Vagina (tissue), 2 donors: ENCODE measurements at regions not wholly inside any gene's neighbourhood (a gene's known extent, or its start where the extent isn't known, plus 50 kb on each side); places are given as distances from the start of the nearest gene placed in this dataset.

Experiments used
- DNase-seq, 2 donors: peaks; one replicate each; pipeline ENCODE4 v3.0.0-alpha.2; 2017; ENCODE audit errors: extremely low spot score in 2 of 2
- H3K27ac ChIP-seq: fragments of 200-600 bp; sonication (generic); one replicate; pipeline ENCODE4 v1.5.1; 2019
- H3K27me3 ChIP-seq: fragments of 200-600 bp; sonication (generic); one replicate; pipeline ENCODE4 v1.5.1; 2019
- H3K36me3 ChIP-seq, 2 donors: fragments of 200-600 bp; sonication (generic); one replicate each; pipeline ENCODE4 v1.5.1; 2017 to 2019
- H3K4me1 ChIP-seq: fragments of 200-600 bp; sonication (generic); one replicate; pipeline ENCODE4 v1.5.1; 2019
- H3K4me3 ChIP-seq, 2 donors: fragments of 200-600 bp; sonication (generic); 1 replicate in 1 of 2; 2 replicates in 1 of 2; pipeline ENCODE4 v1.5.1; 2016 to 2019
- H3K9me3 ChIP-seq: fragments of 200-600 bp; sonication (generic); one replicate; pipeline ENCODE4 v1.5.1; 2019
- CTCF ChIP-seq, 3 experiments: fragments of 450-650 bp in 2 of 3; fragments of 200-600 bp in 1 of 3; sonication (generic) in 1 of 3; IDR thresholded peaks; one replicate each; pipeline ENCODE4 v1.5.1; 2017 to 2019; ENCODE audit warnings: antibody characterized with exemption in 3 of 3, mild to moderate bottlenecking in 2 of 3, moderate library complexity in 2 of 3
- POLR2A ChIP-seq, 2 donors: fragments of 450-650 bp; IDR thresholded peaks; one replicate each; pipeline ENCODE4 v1.6.1; 2017; ENCODE audit warnings: antibody characterized with exemption in 2 of 2, mild to moderate bottlenecking in 2 of 2, moderate library complexity in 2 of 2
- POLR2AphosphoS5 ChIP-seq, 2 donors: sonication (generic); formaldehyde crosslinking; IDR thresholded peaks; one replicate each; pipeline ENCODE4 v1.9.0; 2017; ENCODE audit warnings: antibody characterized with exemption in 2 of 2, mild to moderate bottlenecking in 2 of 2, low read depth in 1 of 2; ENCODE audit not compliant: insufficient read depth in 1 of 2
- intact Hi-C: fragments of 100-400 bp; cut with DNase I; formaldehyde crosslinking; loops from one replicate; pipeline ENCODE4 v1.15.1; 2023

GRCh38 chr18:39480494-39481195 lies 1915.0 kb upstream of the CELF4 start:
- no peak for TF ChIP-seq POLR2AphosphoS5 (IDR thresholded peaks at IDR 0.05; ENCODE audit: insufficient read depth in 1 of 2, low read depth in 1 of 2)
- TF ChIP-seq POLR2A (IDR thresholded peaks at IDR 0.05): no peak
- no peak for TF ChIP-seq CTCF (IDR thresholded peaks at IDR 0.05)
- no peak for DNase-seq
- Histone ChIP-seq H3K36me3 (no peaks in the 10 kb centered on the region), H3K4me3 (no peak overlapping the region), H3K4me1 (no peaks in the 10 kb centered on the region), H3K27ac (no peak overlapping the region), H3K9me3 (no peaks in the 10 kb centered on the region), H3K27me3 (no peaks in the 10 kb centered on the region)
- intact Hi-C loops: no loop called here

- Histone ChIP-seq H3K36me3 (no peaks in the 10 kb centered on the region), H3K4me1 (no peaks in the 10 kb centered on the region), H3K27me3 (no peaks in the 10 kb centered on the region), H3K27ac (no peak overlapping the region), H3K9me3 (no peaks in the 10 kb centered on the region), H3K4me3 (no peak overlapping the region)
- no peak for DNase-seq
- intact Hi-C loops: no loop called here
- TF ChIP-seq POLR2A (IDR thresholded peaks at IDR 0.05) (no peak), CTCF (IDR thresholded peaks at IDR 0.05) (no peak), POLR2AphosphoS5 (IDR thresholded peaks at IDR 0.05; ENCODE audit: insufficient read depth in 1 of 2, low read depth in 1 of 2) (no peak)
These were observed 1898.4 kb upstream of the CELF4 start for GRCh38 chr18:39464006-39464405.

GRCh38 chr18:39462436-39462835 lies 1896.8 kb upstream of the CELF4 start:
- H3K9me3 ChIP-seq: no peaks in the 10 kb centered on the region
- intact Hi-C loops: no loop called here
- no peak overlapping the region for H3K4me3 ChIP-seq
- no peaks in the 10 kb centered on the region for H3K4me1 ChIP-seq
- TF ChIP-seq POLR2AphosphoS5 (IDR thresholded peaks at IDR 0.05; ENCODE audit: insufficient read depth in 1 of 2, low read depth in 1 of 2) (no peak), CTCF (IDR thresholded peaks at IDR 0.05) (no peak), POLR2A (IDR thresholded peaks at IDR 0.05) (no peak)
- no peak for DNase-seq
- no peak overlapping the region for H3K27ac ChIP-seq
- H3K36me3 ChIP-seq: no peaks in the 10 kb centered on the region
- no peaks in the 10 kb centered on the region for H3K27me3 ChIP-seq

- H3K36me3 ChIP-seq: no peaks in the 10 kb centered on the region
- H3K27ac ChIP-seq: no peak overlapping the region
- H3K4me1 ChIP-seq: no peaks in the 10 kb centered on the region
- H3K4me3 ChIP-seq: no peak overlapping the region
- TF ChIP-seq POLR2A (IDR thresholded peaks at IDR 0.05) (no peak), CTCF (IDR thresholded peaks at IDR 0.05) (no peak), POLR2AphosphoS5 (IDR thresholded peaks at IDR 0.05; ENCODE audit: insufficient read depth in 1 of 2, low read depth in 1 of 2) (no peak)
- no peaks in the 10 kb centered on the region for H3K9me3 ChIP-seq
- H3K27me3 ChIP-seq: no peaks in the 10 kb centered on the region
- intact Hi-C loops: no loop called here
- no peak for DNase-seq
These were observed 1894.5 kb upstream of the CELF4 start for GRCh38 chr18:39460136-39460535.

- Histone ChIP-seq H3K36me3 (no peaks in the 10 kb centered on the region), H3K4me3 (no peak overlapping the region), H3K27ac (no peak overlapping the region), H3K4me1 (peaks cover 13% of the 10 kb centered on the region), H3K27me3 (no peaks in the 10 kb centered on the region), H3K9me3 (no peaks in the 10 kb centered on the region)
- intact Hi-C loops: no loop called here
- DNase-seq: no peak
- no peak for TF ChIP-seq POLR2A (IDR thresholded peaks at IDR 0.05)
- no peak for TF ChIP-seq POLR2AphosphoS5 (IDR thresholded peaks at IDR 0.05; ENCODE audit: insufficient read depth in 1 of 2, low read depth in 1 of 2)
- no peak for TF ChIP-seq CTCF (IDR thresholded peaks at IDR 0.05)
These were observed 1889.7 kb upstream of the CELF4 start for GRCh38 chr18:39455285-39455684.
